Erythroblast (primary cell): ENCODE measurements at regions not wholly inside any gene's neighbourhood (a gene's known extent, or its start where the extent isn't known, plus 50 kb on each side); places are given as distances from the start of the nearest gene placed in this dataset.

Experiments
- GATA1 ChIP-seq: IDR thresholded peaks from 2 replicates; pipeline ENCODE4 v1.6.1; 2011; ENCODE audit warnings: low read depth, mild to moderate bottlenecking, control low read depth, low read length, moderate library complexity
- POLR2A ChIP-seq: IDR thresholded peaks from 2 replicates; pipeline ENCODE4 v1.6.1; 2011; ENCODE audit warnings: mild to moderate bottlenecking, low read length

DNA sequence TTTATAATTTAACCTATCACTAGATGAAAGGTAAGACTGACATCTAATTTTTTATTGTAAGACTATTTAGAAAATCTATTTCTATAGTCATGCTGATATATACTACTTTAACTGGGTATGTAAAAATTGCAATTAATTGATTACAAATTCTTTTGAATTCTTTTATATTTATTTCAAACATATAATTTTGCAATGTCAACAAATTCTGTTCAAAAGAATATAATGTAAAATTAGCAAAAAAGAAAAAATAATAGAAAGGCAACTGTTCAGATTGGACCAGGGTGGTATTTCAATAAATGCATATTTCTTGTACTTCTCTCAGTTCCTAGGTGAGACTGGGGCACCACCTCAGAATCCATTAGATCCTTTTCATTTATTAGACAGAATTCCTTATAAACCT, 1053.5 kb upstream of the FBXO33 start:
- TF ChIP-seq GATA1, result no peak
- no peak for TF ChIP-seq POLR2A
